ENCODE measurements at regions not wholly inside any gene's neighbourhood (a gene's known extent, or its start where the extent isn't known, plus 50 kb on each side); places are given as distances from the start of the nearest gene placed in this dataset.

- TF ChIP-seq CTCF (IDR thresholded peaks at IDR 0.05) (no peak), EP300 (IDR thresholded peaks at IDR 0.05) (no peak), POLR2A (IDR thresholded peaks at IDR 0.05) (no peak)
Observed at GRCh38 chr14:101065696-101066694, 162.5 kb upstream of the RTL1 start.
